ENCODE measurements at regions not wholly inside any gene's neighbourhood (a gene's known extent, or its start where the extent isn't known, plus 50 kb on each side); places are given as distances from the start of the nearest gene placed in this dataset.

- TF ChIP-seq POLR2A (IDR thresholded peaks at IDR 0.05; ENCODE audit: low read length) (no peak), GATA1 (IDR thresholded peaks at IDR 0.05; ENCODE audit: low read depth, low read length) (no peak)
Observed at GRCh38 chr7:79806161-79806734, 328.4 kb upstream of the GNAI1 start.
